AG09309 (cell line): ENCODE measurements at regions not wholly inside any gene's neighbourhood (a gene's known extent, or its start where the extent isn't known, plus 50 kb on each side); places are given as distances from the start of the nearest gene placed in this dataset.
A peak's percentile ranks its signal among the peaks of the same experiment; 100 is the strongest.
"Not testable (repeated sequence)": the region's sequence is repeated elsewhere in the genome, so short reads cannot be mapped to it uniquely, and the experiment has no call there.

Experiments used
- DNase-seq: peaks from one replicate; pipeline ENCODE4 v3.0.0-alpha.2; 2010; ENCODE audit warnings: low read depth
- H3K4me3 ChIP-seq: 2 replicates; pipeline ENCODE4 v1.5.1; 2011; ENCODE audit warnings: mild to moderate bottlenecking, low read depth, low read length, moderate library complexity; ENCODE audit not compliant: control insufficient read depth
- CTCF ChIP-seq: IDR thresholded peaks from 2 replicates; pipeline ENCODE4 v1.5.1; 2011; ENCODE audit warnings: mild to moderate bottlenecking, low read depth, low read length, inconsistent platforms; ENCODE audit not compliant: insufficient read depth, control insufficient read depth; ENCODE audit errors: missing control alignments

- TF ChIP-seq CTCF, result peak; percentile 44
Observed at GRCh38 chr15:77907824-77908751, 169.4 kb downstream of the TBC1D2B start.

GRCh38 chr15:77906062-77906990 is 171.2 kb downstream of the TBC1D2B start:
- H3K4me3 ChIP-seq, DNase-seq: not testable (repeated sequence)

More at GRCh38 chr15:77907824-77908751, 169.4 kb downstream of the TBC1D2B start:
- no peak overlapping the region for H3K4me3 ChIP-seq
- no peak for DNase-seq

GRCh38 chr15:77905301-77905920 is 172.1 kb downstream of the TBC1D2B start:
- TF ChIP-seq CTCF, result no peak
- H3K4me3 ChIP-seq, result no peak overlapping the region
- no peak for DNase-seq

- TF ChIP-seq CTCF, result no peak
- DNase-seq, result no peak
- H3K4me3 ChIP-seq, result no peak overlapping the region
Observed at GRCh38 chr15:77904901-77905300, 172.6 kb downstream of the TBC1D2B start.

- no peak overlapping the region for H3K4me3 ChIP-seq
- TF ChIP-seq CTCF, result no peak
- no peak for DNase-seq
Observed at GRCh38 chr15:77904436-77904821, 173.1 kb downstream of the TBC1D2B start.

- DNase-seq, H3K4me3 ChIP-seq: not testable (repeated sequence)
Observed at GRCh38 chr15:77903761-77904435, 173.6 kb downstream of the TBC1D2B start.
